ENCODE measurements at regions not wholly inside any gene's neighbourhood (a gene's known extent, or its start where the extent isn't known, plus 50 kb on each side); places are given as distances from the start of the nearest gene placed in this dataset.
"Not testable (repeated sequence)": the region's sequence is repeated elsewhere in the genome, so short reads cannot be mapped to it uniquely, and the experiment has no call there.

- no peak for DNase-seq (ENCODE audit: low spot score)
Observed at GRCh38 chr5:17978954-17979353, 344.7 kb downstream of the TAF11L14 start.

GRCh38 chr5:17982626-17983025, 348.4 kb downstream of the TAF11L14 start:
- DNase-seq (ENCODE audit: low spot score), result not testable (repeated sequence)

- DNase-seq (ENCODE audit: low spot score), result no peak
Observed at GRCh38 chr5:17989036-17989435, 354.8 kb downstream of the TAF11L14 start.

GRCh38 chr5:17989567-17990563, 355.6 kb downstream of the TAF11L14 start:
- DNase-seq (ENCODE audit: low spot score), result no peak

- DNase-seq (ENCODE audit: low spot score), result no peak
Observed at GRCh38 chr5:17991775-17992174, 357.5 kb downstream of the TAF11L14 start.

- DNase-seq (ENCODE audit: low spot score), result no peak
Observed at GRCh38 chr5:17992291-17992690, 358.0 kb downstream of the TAF11L14 start.

- no peak for DNase-seq (ENCODE audit: low spot score)
Observed at GRCh38 chr5:17995997-17996396, 361.7 kb downstream of the TAF11L14 start.

GRCh38 chr5:17999858-18000257, 365.6 kb downstream of the TAF11L14 start:
- no peak for DNase-seq (ENCODE audit: low spot score)

GRCh38 chr5:18000744-18001143, 366.5 kb downstream of the TAF11L14 start:
- no peak for DNase-seq (ENCODE audit: low spot score)

- no peak for DNase-seq (ENCODE audit: low spot score)
Observed at GRCh38 chr5:18003312-18003711, 369.1 kb downstream of the TAF11L14 start.

GRCh38 chr5:18003784-18004183, 369.5 kb downstream of the TAF11L14 start:
- DNase-seq (ENCODE audit: low spot score), result no peak

- DNase-seq (ENCODE audit: low spot score), result not testable (repeated sequence)
Observed at GRCh38 chr5:18006235-18006634, 372.0 kb downstream of the TAF11L14 start.

GRCh38 chr5:18008940-18009339, 374.7 kb downstream of the TAF11L14 start:
- no peak for DNase-seq (ENCODE audit: low spot score)

- no peak for DNase-seq (ENCODE audit: low spot score)
Observed at GRCh38 chr5:18010053-18010452, 375.8 kb downstream of the TAF11L14 start.

GRCh38 chr5:18018472-18018871, 384.2 kb downstream of the TAF11L14 start:
- DNase-seq (ENCODE audit: low spot score), result no peak

- DNase-seq (ENCODE audit: low spot score), result no peak
Observed at GRCh38 chr5:18023275-18023674, 389.0 kb downstream of the TAF11L14 start.

- no peak for DNase-seq (ENCODE audit: low spot score)
Observed at GRCh38 chr5:18023986-18024385, 389.7 kb downstream of the TAF11L14 start.

GRCh38 chr5:18024542-18024941, 390.3 kb downstream of the TAF11L14 start:
- no peak for DNase-seq (ENCODE audit: low spot score)

- no peak for DNase-seq (ENCODE audit: low spot score)
Observed at GRCh38 chr5:18027241-18027867, 393.1 kb downstream of the TAF11L14 start.

GRCh38 chr5:18028036-18028435, 393.8 kb downstream of the TAF11L14 start:
- no peak for DNase-seq (ENCODE audit: low spot score)

- DNase-seq (ENCODE audit: low spot score), result no peak
Observed at GRCh38 chr5:18032744-18033143, 398.5 kb downstream of the TAF11L14 start.

- DNase-seq (ENCODE audit: low spot score), result no peak
Observed at GRCh38 chr5:18036531-18036930, 402.3 kb downstream of the TAF11L14 start.

GRCh38 chr5:18037718-18038117, 403.5 kb downstream of the TAF11L14 start:
- no peak for DNase-seq (ENCODE audit: low spot score)
